ENCODE measurements at regions not wholly inside any gene's neighbourhood (a gene's known extent, or its start where the extent isn't known, plus 50 kb on each side); places are given as distances from the start of the nearest gene placed in this dataset.

GRCh38 chr5:175595905-175596304 is 62.0 kb upstream of the HRH2 start:
- no peaks in the 10 kb centered on the region for H3K4me1 Mint-ChIP-seq
- Histone ChIP-seq H3K36me3 (ENCODE audit: insufficient read depth, low read length) (no peaks in the 10 kb centered on the region), H3K27me3 (ENCODE audit: insufficient read depth, low read length, poor library complexity, severe bottlenecking) (no peaks in the 10 kb centered on the region), H3K9me3 (ENCODE audit: low read length) (no peaks in the 10 kb centered on the region), H3K4me1 (ENCODE audit: insufficient read depth, low read length) (no peaks in the 10 kb centered on the region), H3K4me3 (ENCODE audit: low read length) (no peak overlapping the region), H3K27ac (ENCODE audit: low read depth, low read length) (no peak overlapping the region)
- peaks cover 10 to 47% of the 10 kb centered on the region in 2 donors for H3K27me3 Mint-ChIP-seq
- no peak overlapping the region for H3K27ac Mint-ChIP-seq
- no peak for DNase-seq
- no peak overlapping the region for H3K4me3 Mint-ChIP-seq
- CTCF ChIA-PET: no interaction called here
- POLR2A ChIA-PET: no interaction called here
- H3K9me3 Mint-ChIP-seq: no peaks in the 10 kb centered on the region
- peaks cover 0 to 3% (median 0%) of the 10 kb centered on the region in 3 donors for H3K36me3 Mint-ChIP-seq

- H3K4me1 Mint-ChIP-seq: no peaks in the 10 kb centered on the region
- no peak for DNase-seq
- no peaks in the 10 kb centered on the region for H3K4me1 ChIP-seq (ENCODE audit: insufficient read depth, low read length)
- H3K9me3 ChIP-seq (ENCODE audit: low read length): no peaks in the 10 kb centered on the region
- no peak overlapping the region for H3K27ac Mint-ChIP-seq
- H3K36me3 ChIP-seq (ENCODE audit: insufficient read depth, low read length): no peaks in the 10 kb centered on the region
- CTCF ChIA-PET: no interaction called here
- H3K27ac ChIP-seq (ENCODE audit: low read depth, low read length): no peak overlapping the region
- H3K27me3 Mint-ChIP-seq: peaks cover 10 to 49% of the 10 kb centered on the region in 2 donors
- H3K4me3 Mint-ChIP-seq: no peak overlapping the region
- POLR2A ChIA-PET: no interaction called here
- peaks cover 0 to 3% (median 0%) of the 10 kb centered on the region in 3 donors for H3K36me3 Mint-ChIP-seq
- H3K4me3 ChIP-seq (ENCODE audit: low read length): no peak overlapping the region
- no peaks in the 10 kb centered on the region for H3K9me3 Mint-ChIP-seq
- H3K27me3 ChIP-seq (ENCODE audit: insufficient read depth, low read length, poor library complexity, severe bottlenecking): no peaks in the 10 kb centered on the region
These were observed 61.1 kb upstream of the HRH2 start for GRCh38 chr5:175596761-175597189.

GRCh38 chr5:175597718-175598117 is 60.2 kb upstream of the HRH2 start:
- no peaks in the 10 kb centered on the region for H3K9me3 Mint-ChIP-seq
- no peaks in the 10 kb centered on the region for H3K9me3 ChIP-seq (ENCODE audit: low read length)
- no peak overlapping the region for H3K4me3 Mint-ChIP-seq
- H3K36me3 ChIP-seq (ENCODE audit: insufficient read depth, low read length): no peaks in the 10 kb centered on the region
- DNase-seq: no peak
- H3K27ac ChIP-seq (ENCODE audit: low read depth, low read length): no peak overlapping the region
- no peak overlapping the region for H3K27ac Mint-ChIP-seq
- no peak overlapping the region for H3K4me3 ChIP-seq (ENCODE audit: low read length)
- peaks cover 0 to 3% (median 0%) of the 10 kb centered on the region in 3 donors for H3K36me3 Mint-ChIP-seq
- POLR2A ChIA-PET: no interaction called here
- no peaks in the 10 kb centered on the region for H3K27me3 ChIP-seq (ENCODE audit: insufficient read depth, low read length, poor library complexity, severe bottlenecking)
- H3K4me1 Mint-ChIP-seq: no peaks in the 10 kb centered on the region
- CTCF ChIA-PET: no interaction called here
- H3K4me1 ChIP-seq (ENCODE audit: insufficient read depth, low read length): no peaks in the 10 kb centered on the region
- peaks cover 14 to 54% of the 10 kb centered on the region in 2 donors for H3K27me3 Mint-ChIP-seq

GRCh38 chr5:175598774-175599173 is 59.1 kb upstream of the HRH2 start:
- Histone ChIP-seq H3K9me3 (ENCODE audit: low read length) (no peaks in the 10 kb centered on the region), H3K27ac (ENCODE audit: low read depth, low read length) (no peak overlapping the region), H3K4me1 (ENCODE audit: insufficient read depth, low read length) (no peaks in the 10 kb centered on the region), H3K4me3 (ENCODE audit: low read length) (no peak overlapping the region), H3K27me3 (ENCODE audit: insufficient read depth, low read length, poor library complexity, severe bottlenecking) (no peaks in the 10 kb centered on the region), H3K36me3 (ENCODE audit: insufficient read depth, low read length) (no peaks in the 10 kb centered on the region)
- no peak overlapping the region for H3K27ac Mint-ChIP-seq
- no peaks in the 10 kb centered on the region for H3K9me3 Mint-ChIP-seq
- ChIA-PET POLR2A (no interaction called here), CTCF (interaction anchor here (0.8 kb wide), 1 partner anchor 12 kb away, joined by 3 read pairs; no protein-coding TSS in a partner anchor)
- no peak for DNase-seq
- H3K27me3 Mint-ChIP-seq: peaks cover 14 to 60% of the 10 kb centered on the region in 2 donors
- no peaks in the 10 kb centered on the region for H3K4me1 Mint-ChIP-seq
- H3K4me3 Mint-ChIP-seq: no peak overlapping the region
- H3K36me3 Mint-ChIP-seq: peaks cover 0 to 3% (median 0%) of the 10 kb centered on the region in 3 donors

GRCh38 chr5:175599210-175599609 is 58.7 kb upstream of the HRH2 start:
- no peak overlapping the region for H3K27ac ChIP-seq (ENCODE audit: low read depth, low read length)
- DNase-seq: no peak
- H3K4me3 ChIP-seq (ENCODE audit: low read length): no peak overlapping the region
- Mint-ChIP-seq H3K36me3 (peaks cover 0 to 3% (median 0%) of the 10 kb centered on the region in 3 donors), H3K4me3 (no peak overlapping the region), H3K27me3 (peaks cover 14 to 59% of the 10 kb centered on the region in 2 donors), H3K9me3 (no peaks in the 10 kb centered on the region), H3K4me1 (no peaks in the 10 kb centered on the region), H3K27ac (no peak overlapping the region)
- no peaks in the 10 kb centered on the region for H3K9me3 ChIP-seq (ENCODE audit: low read length)
- ChIA-PET POLR2A (no interaction called here), CTCF (no interaction called here)
- no peaks in the 10 kb centered on the region for H3K4me1 ChIP-seq (ENCODE audit: insufficient read depth, low read length)
- no peaks in the 10 kb centered on the region for H3K36me3 ChIP-seq (ENCODE audit: insufficient read depth, low read length)
- H3K27me3 ChIP-seq (ENCODE audit: insufficient read depth, low read length, poor library complexity, severe bottlenecking): no peaks in the 10 kb centered on the region

GRCh38 chr5:175603987-175604739 is 53.7 kb upstream of the HRH2 start:
- CTCF ChIA-PET: no interaction called here
- no peaks in the 10 kb centered on the region for H3K4me1 Mint-ChIP-seq
- POLR2A ChIA-PET: no interaction called here
- Histone ChIP-seq H3K27ac (ENCODE audit: low read depth, low read length) (no peak overlapping the region), H3K27me3 (ENCODE audit: insufficient read depth, low read length, poor library complexity, severe bottlenecking) (no peaks in the 10 kb centered on the region), H3K9me3 (ENCODE audit: low read length) (no peaks in the 10 kb centered on the region), H3K4me1 (ENCODE audit: insufficient read depth, low read length) (no peaks in the 10 kb centered on the region), H3K4me3 (ENCODE audit: low read length) (no peak overlapping the region), H3K36me3 (ENCODE audit: insufficient read depth, low read length) (no peaks in the 10 kb centered on the region)
- H3K4me3 Mint-ChIP-seq: no peak overlapping the region
- no peaks in the 10 kb centered on the region for H3K36me3 Mint-ChIP-seq
- no peak for DNase-seq
- no peak overlapping the region for H3K27ac Mint-ChIP-seq
- H3K9me3 Mint-ChIP-seq: peaks cover 0 to 4% (median 0%) of the 10 kb centered on the region in 5 donors
- H3K27me3 Mint-ChIP-seq: peaks cover 9 to 38% of the 10 kb centered on the region in 2 donors

GRCh38 chr5:175606409-175606808 is 51.5 kb upstream of the HRH2 start:
- POLR2A ChIA-PET: no interaction called here
- DNase-seq: no peak
- peaks cover 9 to 42% of the 10 kb centered on the region in 2 donors for H3K27me3 Mint-ChIP-seq
- no peaks in the 10 kb centered on the region for H3K36me3 Mint-ChIP-seq
- CTCF ChIA-PET: no interaction called here
- H3K4me1 Mint-ChIP-seq: peaks cover 1 to 10% (median 3%) of the 10 kb centered on the region in 3 donors
- H3K27ac Mint-ChIP-seq: no peak overlapping the region
- no peaks in the 10 kb centered on the region for H3K9me3 ChIP-seq (ENCODE audit: low read length)
- H3K4me3 Mint-ChIP-seq: no peak overlapping the region
- no peaks in the 10 kb centered on the region for H3K4me1 ChIP-seq (ENCODE audit: insufficient read depth, low read length)
- H3K27me3 ChIP-seq (ENCODE audit: insufficient read depth, low read length, poor library complexity, severe bottlenecking): no peaks in the 10 kb centered on the region
- peaks cover 0 to 4% (median 0%) of the 10 kb centered on the region in 5 donors for H3K9me3 Mint-ChIP-seq
- no peaks in the 10 kb centered on the region for H3K36me3 ChIP-seq (ENCODE audit: insufficient read depth, low read length)
- H3K4me3 ChIP-seq (ENCODE audit: low read length): no peak overlapping the region
- H3K27ac ChIP-seq (ENCODE audit: low read depth, low read length): no peak overlapping the region

Data from CD8-positive, alpha-beta memory T cell (primary cell).